SH-SY5Y (cell line): ENCODE measurements at regions not wholly inside any gene's neighbourhood (a gene's known extent, or its start where the extent isn't known, plus 50 kb on each side); places are given as distances from the start of the nearest gene placed in this dataset.

Experiments
- GATA2 ChIP-seq: IDR thresholded peaks from 2 replicates; pipeline ENCODE4 v1.6.1; 2011; ENCODE audit warnings: mild to moderate bottlenecking, low read depth, low read length
- GATA3 ChIP-seq: IDR thresholded peaks from 2 replicates; pipeline ENCODE4 v1.6.1; 2011; ENCODE audit warnings: low read depth, mild to moderate bottlenecking, low read length, moderate library complexity

DNA sequence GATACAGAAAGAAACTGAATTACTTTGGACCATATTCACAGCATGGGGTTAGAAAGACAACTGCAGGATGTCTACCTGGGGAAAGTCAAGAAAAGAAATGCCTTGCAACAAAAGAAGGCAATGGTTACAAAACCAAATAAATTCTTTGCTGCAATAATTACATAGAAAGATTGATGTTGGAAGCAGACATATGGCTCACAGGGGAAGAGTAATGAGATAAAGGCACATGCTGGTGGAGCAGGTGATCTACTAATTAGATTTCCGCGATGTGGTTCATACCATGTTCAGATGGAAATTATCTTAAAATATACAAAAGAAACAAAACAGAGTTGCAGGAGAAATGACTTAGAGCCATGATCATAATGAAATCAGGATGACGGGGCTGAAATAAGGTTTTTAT lies 718.8 kb upstream of the PKDCC start:
- TF ChIP-seq GATA2 (no peak), GATA3 (no peak)
